Endothelial cell of umbilical vein (primary cell): ENCODE measurements at regions not wholly inside any gene's neighbourhood (a gene's known extent, or its start where the extent isn't known, plus 50 kb on each side); places are given as distances from the start of the nearest gene placed in this dataset.
A peak's percentile ranks its signal among the peaks of the same experiment; 100 is the strongest.

Experiments
- BruUV-seq: library from RNA; stranded (reverse); fragments of 400-500 nt; replicated peaks from 2 replicates; lab custom pipeline; 2021; lab: Mats Ljungman, UMichigan
- CTCF ChIA-PET: fragments of 300-600, 350-600 bp; sonication (Branson Sonifier 250); formaldehyde crosslinking; loops from one replicate; lab custom pipeline; 2021; ENCODE audit warnings: antibody characterized with exemption, inconsistent platforms; lab: Charles Lee
- POLR2A ChIA-PET: fragments of 300-600, 350-600 bp; sonication (Branson Sonifier 250); formaldehyde crosslinking; loops from one replicate; lab custom pipeline; 2021; ENCODE audit warnings: antibody characterized with exemption, inconsistent platforms; lab: Charles Lee
- DNase-seq: peaks from one replicate; pipeline ENCODE4 v3.0.0-alpha.2; 2011; ENCODE audit warnings: low read depth, low spot score
- FAIRE-seq: peaks from 2 replicates; lab custom pipeline; 2011; peaks lifted over from hg19 to GRCh38; lab: Jason Lieb, UNC
- H2AFZ ChIP-seq: 2 replicates; pipeline ENCODE4 v1.6.0; 2012; ENCODE audit warnings: low read depth, low read length, control low read depth, inconsistent platforms
- H3K27ac ChIP-seq: 2 replicates; pipeline ENCODE4 v1.5.1; 2011; ENCODE audit warnings: low read depth, mild to moderate bottlenecking, control low read depth, low read length, moderate library complexity; ENCODE audit not compliant: insufficient read depth
- H3K27me3 ChIP-seq, 2 experiments: 2 replicates each; pipeline versions ENCODE4 v1.6.0 to v1.6.1; 2011; ENCODE audit warnings: low read length in 2 of 2, mixed read lengths in 1 of 2; ENCODE audit not compliant: control insufficient read depth in 2 of 2, insufficient read depth in 2 of 2
- H3K36me3 ChIP-seq, 2 experiments: 2 replicates in 1 of 2; 3 replicates in 1 of 2; pipeline ENCODE4 v1.5.1; 2011; ENCODE audit warnings: low read length in 2 of 2, mild to moderate bottlenecking in 1 of 2, moderate library complexity in 1 of 2; ENCODE audit not compliant: control insufficient read depth in 2 of 2, insufficient read depth in 2 of 2; ENCODE audit errors: extremely low read depth in 1 of 2
- H3K4me1 ChIP-seq: 3 replicates; pipeline ENCODE4 v1.5.1; 2011; ENCODE audit warnings: mild to moderate bottlenecking, low read length; ENCODE audit not compliant: control insufficient read depth, insufficient read depth; ENCODE audit errors: extremely low read depth
- H3K4me2 ChIP-seq: 2 replicates; pipeline ENCODE4 v1.6.1; 2011; ENCODE audit warnings: low read length, control low read depth, mixed read lengths; ENCODE audit not compliant: insufficient read depth
- H3K4me3 ChIP-seq, 3 experiments: fragments of 200-600 bp in 1 of 3; sonication (generic), shearing (Covaris generic) in 1 of 3; replicated peaks in 1 of 3; 2 replicates each; pipeline ENCODE4 v1.5.1; 2011 to 2016; ENCODE audit warnings: control low read depth in 3 of 3, low read length in 3 of 3, mild to moderate bottlenecking in 2 of 3, inconsistent platforms in 1 of 3, low read depth in 1 of 3, moderate library complexity in 1 of 3; ENCODE audit not compliant: insufficient read depth in 1 of 3
- H3K79me2 ChIP-seq: 2 replicates; pipeline ENCODE4 v1.6.0; 2012; ENCODE audit warnings: low read length, inconsistent platforms; ENCODE audit not compliant: control insufficient read depth, insufficient read depth
- H3K9ac ChIP-seq: replicated peaks from 2 replicates; pipeline ENCODE3; 2011; ENCODE audit warnings: low read length, control low read depth; ENCODE audit not compliant: insufficient read depth; ENCODE audit errors: extremely low read depth
- H3K9me1 ChIP-seq: replicated peaks from 3 replicates; pipeline ENCODE4 v1.6.0; 2011; ENCODE audit warnings: mild to moderate bottlenecking, low read length; ENCODE audit not compliant: control insufficient read depth, insufficient read depth; ENCODE audit errors: extremely low read depth
- H3K9me3 ChIP-seq: replicated peaks from 2 replicates; pipeline ENCODE4 v1.5.1; 2012; ENCODE audit warnings: low read length, inconsistent platforms; ENCODE audit not compliant: control insufficient read depth, insufficient read depth
- H4K20me1 ChIP-seq: replicated peaks from 2 replicates; pipeline ENCODE3; 2011; ENCODE audit warnings: mild to moderate bottlenecking, low read length; ENCODE audit not compliant: control insufficient read depth, insufficient read depth; ENCODE audit errors: extremely low read depth
- EZH2 ChIP-seq: IDR thresholded peaks from 2 replicates; pipeline ENCODE4 v1.6.1; 2012; ENCODE audit warnings: borderline replicate concordance, low read depth, mild to moderate bottlenecking, moderate library complexity, low read length, inconsistent platforms; ENCODE audit not compliant: severe bottlenecking
- FOS ChIP-seq: IDR thresholded peaks from 2 replicates; pipeline ENCODE4 v1.6.1; 2011; ENCODE audit warnings: mild to moderate bottlenecking, low read length, moderate library complexity, borderline replicate concordance; ENCODE audit not compliant: insufficient read depth
- GATA2 ChIP-seq: IDR thresholded peaks from 2 replicates; pipeline ENCODE4 v1.7.0; 2011; ENCODE audit warnings: low read depth, mild to moderate bottlenecking, moderate library complexity, mixed read lengths, low read length; ENCODE audit not compliant: insufficient read length, insufficient read depth
- JUN ChIP-seq: IDR thresholded peaks from 2 replicates; pipeline ENCODE4 v1.6.1; 2011; ENCODE audit warnings: borderline replicate concordance, low read depth; ENCODE audit not compliant: insufficient read length, insufficient read depth
- MAX ChIP-seq: IDR thresholded peaks from 2 replicates; pipeline ENCODE4 v1.6.1; 2011; ENCODE audit not compliant: insufficient read depth, insufficient read length
- MYC ChIP-seq: IDR thresholded peaks from one replicate; pipeline ENCODE4 v1.6.1; 2011; ENCODE audit warnings: mild to moderate bottlenecking, low read depth, low read length
- POLR2A ChIP-seq: IDR thresholded peaks from 2 replicates; pipeline ENCODE4 v1.6.1; 2012; ENCODE audit warnings: low read depth, mild to moderate bottlenecking, control low read depth, low read length
- POLR2AphosphoS5 ChIP-seq: IDR thresholded peaks from 2 replicates; pipeline ENCODE4 v1.6.1; 2012; ENCODE audit warnings: low read depth, mild to moderate bottlenecking, control low read depth, low read length, moderate library complexity; ENCODE audit not compliant: insufficient read depth
- dilution Hi-C: fragments of 300-500 bp; cut with MboI; formaldehyde crosslinking; loops from one replicate; pipeline ENCODE4 v1.15.0; 2019; ENCODE audit warnings: low sequenced_read_pairs; ENCODE audit not compliant: extremely low pct_ligation_motif_present
- intact Hi-C: fragments of 100-400 bp; cut with micrococcal nuclease; formaldehyde crosslinking; loops from one replicate; pipeline ENCODE4 v1.10.0; 2022

- ChIA-PET CTCF (interaction anchor here (1.2 to 1.3 kb wide), 3 partner anchors 10 to 613 kb away, joined by 3 to 4 read pairs (median 4); no protein-coding TSS in a partner anchor), POLR2A (interaction anchor here (0.7 kb wide), 1 partner anchor 1370 kb away, joined by 3 read pairs; no protein-coding TSS in a partner anchor)
- TF ChIP-seq POLR2A: no peak
- TF ChIP-seq JUN: no peak
- TF ChIP-seq FOS: no peak
- no peak for TF ChIP-seq GATA2
- no peak for TF ChIP-seq MAX
- TF ChIP-seq EZH2: no peak
- TF ChIP-seq MYC: no peak
- TF ChIP-seq POLR2AphosphoS5: no peak
- peak; percentile 25 for DNase-seq
- peak; percentile 37 for FAIRE-seq
- H3K79me2 ChIP-seq: no peaks in the 10 kb centered on the region
- no peak overlapping the region for H3K4me3 ChIP-seq
- intact Hi-C loops: loop anchor here (5.0 kb wide), 1 partner anchor 1580 kb away; no protein-coding TSS in a partner anchor
- dilution Hi-C loops: no loop called here
- H3K4me1 ChIP-seq: peaks cover 15% of the 10 kb centered on the region
- no peaks in the 10 kb centered on the region for H3K36me3 ChIP-seq
- no peak overlapping the region for H3K9ac ChIP-seq
- H3K27ac ChIP-seq: no peak overlapping the region
- H3K9me3 ChIP-seq: no peaks in the 10 kb centered on the region
- no TSS peak for BruUV-seq
- H3K9me1 ChIP-seq: no peaks in the 10 kb centered on the region
- no peaks in the 10 kb centered on the region for H3K27me3 ChIP-seq
- H4K20me1 ChIP-seq: no peaks in the 10 kb centered on the region
- peak overlapping the region; percentile 47 for H2AFZ ChIP-seq
- peak overlapping the region; percentile 41 for H3K4me2 ChIP-seq
Observed at GRCh38 chr6:139982652-139983295, 608.3 kb upstream of the CITED2 start.
